Pulmonary artery endothelial cell (primary cell): ENCODE measurements at regions not wholly inside any gene's neighbourhood (a gene's known extent, or its start where the extent isn't known, plus 50 kb on each side); places are given as distances from the start of the nearest gene placed in this dataset.

Experiments
- DNase-seq: peaks from one replicate; pipeline ENCODE4 v3.0.0-alpha.2; 2011; ENCODE audit warnings: low read depth, low spot score

- no peak for DNase-seq
These were observed 1078.7 kb downstream of the BRD1 start for GRCh38 chr22:48748860-48749554.

GRCh38 chr22:48748113-48748859, 1079.4 kb downstream of the BRD1 start:
- no peak for DNase-seq

DNA sequence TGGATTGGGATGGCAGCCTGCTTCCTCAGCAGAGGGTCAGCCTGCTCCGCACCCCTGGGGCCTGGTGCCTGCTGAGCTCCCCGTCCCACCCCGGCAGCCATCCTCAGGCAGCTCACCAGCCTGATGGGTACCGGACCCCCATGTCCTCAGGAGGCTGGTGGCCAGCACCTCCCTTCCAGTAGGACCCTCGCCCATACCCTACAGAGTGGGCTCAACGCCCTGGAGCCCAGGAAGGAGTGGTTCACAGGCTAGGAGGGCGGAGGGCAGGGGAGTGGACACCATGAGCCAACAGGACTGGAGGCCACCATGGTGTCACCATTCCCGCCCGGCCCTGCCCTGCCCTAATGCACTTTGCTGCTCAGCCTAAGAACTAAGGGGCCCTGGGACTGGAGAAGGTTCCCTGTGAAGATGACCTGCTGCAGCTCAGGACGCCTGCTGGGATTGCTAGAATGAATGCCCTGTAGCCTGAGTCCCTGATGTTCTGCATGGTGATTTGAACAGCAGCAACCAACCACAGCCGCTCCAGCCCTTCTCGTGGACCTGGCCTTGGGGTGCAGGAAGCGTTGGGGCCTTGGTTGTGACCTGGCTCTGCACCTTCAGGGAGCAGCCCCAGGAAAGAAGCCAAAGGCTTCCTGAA, 1080.8 kb downstream of the BRD1 start:
- no peak for DNase-seq

- no peak for DNase-seq
These were observed 1081.6 kb downstream of the BRD1 start for GRCh38 chr22:48745842-48746788.

DNA sequence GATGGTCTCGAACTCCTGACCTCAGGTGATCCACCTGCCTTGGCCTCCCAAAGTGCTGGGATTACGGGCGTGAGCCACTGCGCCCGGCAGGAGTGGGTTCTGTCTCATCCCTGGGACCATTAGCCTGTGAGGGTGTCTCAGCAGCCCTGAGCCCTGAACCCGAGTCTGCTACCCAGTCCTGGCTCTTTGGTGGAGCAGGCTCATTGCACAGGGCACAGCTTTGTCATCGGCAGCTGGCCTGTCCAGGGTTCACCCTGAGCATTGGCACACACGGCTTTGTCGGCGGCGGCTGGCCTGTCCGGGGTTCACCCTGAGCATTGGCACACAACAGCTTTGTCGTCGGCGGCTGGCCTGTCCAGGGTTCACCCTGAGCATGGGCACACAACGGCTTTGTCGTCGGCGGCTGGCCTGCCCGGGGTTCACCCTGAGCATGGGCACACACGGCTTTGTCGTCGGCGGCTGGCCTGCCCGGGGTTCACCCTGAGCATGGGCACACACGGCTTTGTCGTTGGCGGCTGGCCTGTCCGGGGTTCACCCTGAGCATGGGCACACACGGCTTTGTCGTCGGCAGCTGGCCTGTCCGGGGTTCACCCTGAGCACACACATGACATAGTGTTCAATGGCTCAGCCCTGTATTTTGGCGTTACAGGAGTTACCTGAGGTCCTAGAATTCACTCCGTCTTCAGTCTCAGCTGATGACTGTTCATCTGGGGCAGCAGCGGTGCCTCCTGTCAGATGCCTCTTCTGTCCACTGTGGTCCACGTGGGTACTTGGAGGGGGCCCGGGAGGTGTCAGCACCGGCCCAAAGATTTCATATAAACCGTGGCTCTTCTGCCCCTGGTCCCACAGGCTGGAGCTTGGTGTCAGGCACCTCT, 1082.5 kb downstream of the BRD1 start:
- DNase-seq: no peak

DNA sequence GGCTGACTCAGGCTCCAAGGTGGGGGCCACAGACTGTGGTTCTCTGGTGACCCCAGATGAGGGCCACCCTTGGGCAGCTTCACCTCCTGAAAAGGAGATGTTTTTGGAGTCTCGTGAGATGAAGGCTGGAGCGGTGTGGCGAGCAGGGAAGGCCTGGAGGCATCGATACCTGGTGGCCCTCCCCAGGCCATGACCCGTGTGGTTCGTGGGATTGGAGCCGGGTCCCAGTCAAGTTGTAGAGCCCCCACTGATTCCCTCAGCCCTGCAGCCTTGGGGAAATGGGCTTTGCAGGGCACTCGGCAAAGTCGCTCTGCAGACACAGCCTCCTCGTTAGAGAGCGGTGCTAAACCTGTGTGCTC, 1083.4 kb downstream of the BRD1 start:
- DNase-seq: no peak

GRCh38 chr22:48743601-48744282, 1083.9 kb downstream of the BRD1 start:
- no peak for DNase-seq

GRCh38 chr22:48742556-48743343, 1084.9 kb downstream of the BRD1 start:
- no peak for DNase-seq

DNA sequence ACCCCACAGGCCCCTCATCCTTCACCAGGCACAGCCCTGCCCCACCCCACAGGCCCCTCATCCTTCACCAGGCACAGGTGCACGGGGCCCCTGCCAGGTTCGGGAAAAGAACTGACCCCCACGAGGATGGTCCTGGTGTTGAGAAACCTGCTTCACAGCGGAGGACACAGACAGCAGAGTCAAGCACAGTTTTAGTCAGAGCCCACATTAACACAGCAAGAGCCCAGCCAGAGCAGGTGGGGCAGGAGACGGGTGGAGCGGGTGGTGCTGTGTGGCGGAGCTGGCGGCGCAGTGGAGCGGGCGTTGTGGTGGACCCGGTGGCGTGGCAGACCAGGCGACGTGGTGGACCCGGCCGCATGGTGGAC, 1085.5 kb downstream of the BRD1 start:
- DNase-seq: no peak

GRCh38 chr22:48741540-48741939, 1086.1 kb downstream of the BRD1 start:
- no peak for DNase-seq

GRCh38 chr22:48740731-48741405, 1086.8 kb downstream of the BRD1 start:
- DNase-seq: no peak

DNA sequence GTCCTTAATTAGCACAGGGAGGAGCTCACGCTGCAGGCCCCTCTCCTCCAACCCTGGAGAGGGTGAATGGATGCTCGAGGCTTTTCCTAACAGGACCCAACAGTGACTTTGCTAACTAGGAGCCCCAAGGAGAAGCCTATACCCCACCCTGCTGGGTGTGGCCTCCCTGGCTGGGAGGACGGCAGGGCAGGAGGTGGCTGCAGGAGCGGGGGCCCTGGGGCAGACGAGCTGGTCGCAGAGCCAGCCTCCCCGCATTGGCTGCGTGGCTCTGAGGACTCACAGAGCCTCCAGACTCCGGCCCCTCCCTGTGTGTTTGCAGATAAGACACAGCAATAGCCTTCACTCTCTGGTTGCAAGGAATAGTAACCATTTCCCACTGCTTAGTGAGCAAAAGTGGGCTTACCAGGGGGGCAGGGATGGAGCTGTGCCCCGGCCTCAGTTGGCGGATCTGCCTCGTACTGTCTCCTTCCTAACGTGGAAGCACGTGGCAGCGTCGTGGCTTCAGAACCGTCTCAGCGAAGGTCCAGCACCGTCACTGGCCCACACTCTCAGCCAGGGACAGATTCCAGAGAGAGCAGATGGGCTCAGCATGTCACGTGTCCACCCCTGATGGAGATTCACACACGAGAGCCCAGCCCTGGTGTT, 1087.5 kb downstream of the BRD1 start:
- no peak for DNase-seq

DNA sequence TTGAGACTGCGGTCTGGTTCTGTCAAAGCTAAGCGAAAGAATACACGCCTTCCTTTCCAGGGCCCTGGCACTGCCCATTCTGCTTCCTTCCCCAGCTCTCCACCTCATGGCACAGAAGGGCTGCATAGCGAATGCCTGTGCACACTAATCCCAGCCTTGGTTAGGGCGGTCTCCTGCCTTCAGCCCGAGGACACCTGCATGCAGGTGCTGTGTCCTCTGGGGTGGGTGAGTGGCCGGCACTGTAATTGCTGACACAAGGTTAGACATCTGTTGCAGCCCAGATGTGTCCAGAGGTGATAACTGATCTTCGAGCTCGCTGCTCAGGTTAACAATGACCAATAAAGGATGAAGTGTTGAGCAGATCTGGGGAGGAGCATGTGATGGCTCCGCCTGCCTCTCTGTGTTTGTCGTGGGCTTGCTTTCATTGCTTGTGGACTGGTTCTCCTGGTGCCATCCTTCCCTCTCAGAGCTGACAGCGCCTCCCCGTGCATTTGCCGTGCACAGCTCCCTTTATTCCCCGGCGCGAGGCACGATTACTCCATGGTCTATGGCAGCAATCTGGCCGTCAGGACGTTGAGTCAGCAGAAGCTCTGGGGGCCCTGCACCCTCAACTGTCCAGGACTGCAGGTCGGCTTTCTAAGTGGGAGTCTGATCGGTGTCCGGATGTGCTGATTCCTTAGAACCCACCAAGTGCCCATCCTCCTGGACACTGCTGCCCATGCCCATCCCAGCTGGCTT, 1088.2 kb downstream of the BRD1 start:
- DNase-seq: no peak

- DNase-seq: no peak
These were observed 1089.3 kb downstream of the BRD1 start for GRCh38 chr22:48738204-48738980.

- no peak for DNase-seq
These were observed 1090.0 kb downstream of the BRD1 start for GRCh38 chr22:48737461-48738203.
